ENCODE measurements at regions not wholly inside any gene's neighbourhood (a gene's known extent, or its start where the extent isn't known, plus 50 kb on each side); places are given as distances from the start of the nearest gene placed in this dataset.

GRCh38 chr4:36000941-36001557 is 243.3 kb downstream of the ARAP2 start:
- ATAC-seq = no peak
- Mint-ChIP-seq H3K9me3 (no peaks in the 10 kb centered on the region), H3K4me3 (no peak overlapping the region)

GRCh38 chr4:36003051-36003450 is 241.3 kb downstream of the ARAP2 start:
- DNase-seq (no peak), ATAC-seq (no peak)
- Mint-ChIP-seq H3K4me1 (no peaks in the 10 kb centered on the region), H3K9me3 (no peaks in the 10 kb centered on the region), H3K27ac (no peak overlapping the region), H3K27me3 (no peaks in the 10 kb centered on the region), H3K4me3 (no peak overlapping the region)

More at GRCh38 chr4:36000941-36001557, 243.3 kb downstream of the ARAP2 start:
- Mint-ChIP-seq H3K4me1 (no peaks in the 10 kb centered on the region), H3K27ac (no peak overlapping the region), H3K27me3 (no peaks in the 10 kb centered on the region)
- DNase-seq = no peak

DNA sequence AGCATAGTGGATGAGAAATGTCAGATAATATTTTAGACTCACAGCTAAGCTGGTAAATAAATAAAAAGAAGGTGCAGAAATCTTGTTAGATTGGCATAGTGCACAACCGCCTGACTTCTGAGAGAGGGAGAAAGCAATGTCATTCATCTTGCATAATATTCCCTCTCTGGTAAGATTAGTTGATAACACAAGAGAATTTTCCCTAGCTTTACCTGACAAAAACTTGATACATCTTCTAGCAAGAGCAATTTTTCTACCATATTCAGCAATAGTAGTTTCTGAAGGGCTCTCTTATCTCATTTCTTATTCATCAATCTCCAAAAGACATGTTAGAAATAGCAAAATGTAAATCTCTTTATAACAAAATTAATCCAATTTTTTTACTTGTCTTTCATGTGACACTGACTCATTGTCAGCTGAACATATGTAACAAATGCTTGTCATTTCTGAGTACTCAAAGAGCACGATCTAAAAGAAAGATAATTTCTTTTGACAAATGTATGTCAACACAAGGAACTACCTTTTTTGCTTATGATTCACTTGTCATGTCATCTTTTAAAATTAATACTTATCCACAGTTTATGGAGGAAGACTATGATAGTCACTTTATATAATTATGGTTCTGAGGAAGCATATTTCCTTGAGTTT is 240.0 kb downstream of the ARAP2 start:
- peaks cover 3 to 4% of the 10 kb centered on the region in 2 donors for H3K9me3 Mint-ChIP-seq
- H3K27me3 Mint-ChIP-seq = no peaks in the 10 kb centered on the region
- H3K4me1 Mint-ChIP-seq = no peaks in the 10 kb centered on the region
- DNase-seq (no peak), ATAC-seq (no peak)
- no peak overlapping the region for H3K4me3 Mint-ChIP-seq
- H3K27ac Mint-ChIP-seq = no peak overlapping the region

DNA sequence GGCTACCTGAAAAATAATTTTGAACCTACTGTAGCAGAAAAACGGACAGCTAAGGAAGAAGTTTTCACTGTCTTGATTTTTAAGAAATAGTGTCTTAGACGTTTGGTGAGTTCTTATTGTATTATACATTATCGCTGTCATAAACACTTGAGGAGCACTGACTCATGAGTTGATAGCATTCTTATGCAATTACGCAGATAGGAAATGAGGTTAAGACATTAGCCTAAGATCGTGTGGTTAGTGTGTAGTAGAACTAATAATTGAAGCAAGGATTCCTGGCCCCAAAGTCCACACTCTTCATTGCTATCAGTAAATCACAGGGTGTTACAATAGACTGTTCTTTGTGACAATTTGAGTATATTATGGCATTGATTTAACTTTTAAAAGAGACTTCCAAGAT is 238.1 kb downstream of the ARAP2 start:
- no peak overlapping the region for H3K4me3 Mint-ChIP-seq
- no peak overlapping the region for H3K27ac Mint-ChIP-seq
- DNase-seq (no peak), ATAC-seq (no peak)
- no peaks in the 10 kb centered on the region for H3K27me3 Mint-ChIP-seq
- H3K9me3 Mint-ChIP-seq = peaks cover 4 to 5% of the 10 kb centered on the region in 2 donors
- H3K4me1 Mint-ChIP-seq = no peaks in the 10 kb centered on the region

GRCh38 chr4:36010397-36010929 is 233.9 kb downstream of the ARAP2 start:
- no peak for DNase-seq
- Mint-ChIP-seq H3K4me1 (no peaks in the 10 kb centered on the region), H3K9me3 (peaks cover 4 to 5% of the 10 kb centered on the region in 2 donors), H3K4me3 (no peak overlapping the region), H3K27me3 (no peaks in the 10 kb centered on the region), H3K27ac (no peak overlapping the region)
- no peak for ATAC-seq

- DNase-seq (no peak), ATAC-seq (no peak)
- Mint-ChIP-seq H3K4me3 (no peak overlapping the region), H3K27ac (no peak overlapping the region), H3K27me3 (no peaks in the 10 kb centered on the region), H3K4me1 (no peaks in the 10 kb centered on the region), H3K9me3 (peaks cover 4 to 5% of the 10 kb centered on the region in 2 donors)
Measured at GRCh38 chr4:36011381-36011780, 232.9 kb downstream of the ARAP2 start.

- peaks cover 4 to 5% of the 10 kb centered on the region in 2 donors for H3K9me3 Mint-ChIP-seq
- no peaks in the 10 kb centered on the region for H3K4me1 Mint-ChIP-seq
- ATAC-seq (no peak), DNase-seq (no peak)
- H3K4me3 Mint-ChIP-seq = no peak overlapping the region
- no peak overlapping the region for H3K27ac Mint-ChIP-seq
- no peaks in the 10 kb centered on the region for H3K27me3 Mint-ChIP-seq
Measured at GRCh38 chr4:36012503-36012902, 231.8 kb downstream of the ARAP2 start.

DNA sequence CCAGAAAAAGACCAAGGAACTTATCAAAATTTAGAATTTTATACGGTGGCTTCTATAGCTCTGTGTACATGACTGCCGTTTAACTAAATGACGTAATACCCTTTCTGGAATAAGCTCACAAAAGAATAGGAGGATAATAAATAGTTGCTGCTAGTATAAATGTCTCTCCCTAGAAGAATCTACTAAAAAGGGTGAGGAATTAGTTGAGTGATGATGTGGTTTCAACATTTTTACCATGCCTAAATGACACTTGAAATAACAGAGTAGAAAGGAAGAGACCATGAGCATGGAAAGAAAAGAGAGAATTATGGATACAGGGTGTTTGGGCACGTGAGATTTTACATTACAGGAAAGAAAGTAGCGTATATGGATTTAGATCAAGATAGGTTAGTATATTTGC is 231.1 kb downstream of the ARAP2 start:
- DNase-seq (no peak), ATAC-seq (no peak)
- peaks cover 4 to 5% of the 10 kb centered on the region in 2 donors for H3K9me3 Mint-ChIP-seq
- H3K4me1 Mint-ChIP-seq = no peaks in the 10 kb centered on the region
- no peak overlapping the region for H3K4me3 Mint-ChIP-seq
- no peaks in the 10 kb centered on the region for H3K27me3 Mint-ChIP-seq
- no peak overlapping the region for H3K27ac Mint-ChIP-seq

Measured in stimulated activated naive CD8-positive, alpha-beta T cell treated with anti-CD3 and anti-CD28 coated beads, Interleukin-15, amount 100 ng/mL, for 72 hours (primary cell).